Stimulated activated CD8-positive, alpha-beta memory T cell treated with anti-CD3 and anti-CD28 coated beads, Interleukin-15, amount 100 ng/mL, for 1 hour (primary cell): ENCODE measurements at regions not wholly inside any gene's neighbourhood (a gene's known extent, or its start where the extent isn't known, plus 50 kb on each side); places are given as distances from the start of the nearest gene placed in this dataset.
"Not testable (repeated sequence)": the region's sequence is repeated elsewhere in the genome, so short reads cannot be mapped to it uniquely, and the experiment has no call there.

Source experiments
- DNase-seq: peaks from one replicate; pipeline ENCODE4 v3.0.0-alpha.2; 2020; ENCODE audit warnings: low read depth

DNA sequence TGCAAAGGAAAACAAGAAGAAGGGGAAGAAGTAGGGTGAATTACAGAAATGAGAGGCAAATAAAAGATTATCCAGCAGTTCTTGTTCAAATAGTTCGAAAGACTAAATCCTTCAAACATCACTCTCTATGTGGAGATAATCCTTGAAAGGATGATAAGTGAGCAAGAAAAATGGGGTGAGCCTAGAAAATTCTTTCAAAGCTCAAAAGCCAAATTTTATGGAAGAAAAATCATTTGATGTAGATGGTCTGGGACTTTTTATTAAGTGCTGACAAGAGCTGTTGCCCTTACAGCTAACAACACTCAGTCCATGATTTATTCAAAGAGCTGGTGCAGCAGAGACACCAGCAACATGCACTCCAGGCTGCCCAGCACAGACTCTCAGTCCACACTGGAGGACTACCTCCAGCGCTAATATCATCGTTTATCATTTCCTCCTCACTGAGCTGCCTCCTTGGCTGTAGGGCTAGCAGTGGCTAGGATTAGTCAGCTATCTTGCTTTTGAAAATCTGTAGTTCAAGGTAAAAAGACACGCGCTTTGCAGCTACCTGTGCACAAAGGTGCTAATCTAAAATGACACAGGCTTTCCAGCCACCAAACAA, 264.8 kb upstream of the KIF2A start:
- no peak for DNase-seq

DNA sequence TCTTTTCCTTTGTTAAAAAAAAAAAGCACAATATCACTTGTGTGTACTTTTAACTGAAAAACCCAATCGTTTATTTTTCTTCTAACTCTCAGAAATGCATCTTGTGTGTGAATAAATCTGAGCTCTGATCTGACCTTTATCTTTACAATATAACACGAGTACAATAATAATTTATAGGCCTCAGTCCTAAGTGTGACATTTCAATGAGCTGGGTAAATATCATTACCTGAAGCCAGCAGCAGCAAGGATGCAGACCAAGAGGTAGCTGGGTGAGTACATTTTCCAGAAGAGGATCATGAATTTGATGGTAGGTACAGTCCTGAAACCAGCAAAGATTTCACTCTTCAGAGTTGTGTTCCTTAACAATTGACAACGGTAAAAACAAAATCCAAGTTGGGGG, 264.0 kb upstream of the KIF2A start:
- no peak for DNase-seq

DNA sequence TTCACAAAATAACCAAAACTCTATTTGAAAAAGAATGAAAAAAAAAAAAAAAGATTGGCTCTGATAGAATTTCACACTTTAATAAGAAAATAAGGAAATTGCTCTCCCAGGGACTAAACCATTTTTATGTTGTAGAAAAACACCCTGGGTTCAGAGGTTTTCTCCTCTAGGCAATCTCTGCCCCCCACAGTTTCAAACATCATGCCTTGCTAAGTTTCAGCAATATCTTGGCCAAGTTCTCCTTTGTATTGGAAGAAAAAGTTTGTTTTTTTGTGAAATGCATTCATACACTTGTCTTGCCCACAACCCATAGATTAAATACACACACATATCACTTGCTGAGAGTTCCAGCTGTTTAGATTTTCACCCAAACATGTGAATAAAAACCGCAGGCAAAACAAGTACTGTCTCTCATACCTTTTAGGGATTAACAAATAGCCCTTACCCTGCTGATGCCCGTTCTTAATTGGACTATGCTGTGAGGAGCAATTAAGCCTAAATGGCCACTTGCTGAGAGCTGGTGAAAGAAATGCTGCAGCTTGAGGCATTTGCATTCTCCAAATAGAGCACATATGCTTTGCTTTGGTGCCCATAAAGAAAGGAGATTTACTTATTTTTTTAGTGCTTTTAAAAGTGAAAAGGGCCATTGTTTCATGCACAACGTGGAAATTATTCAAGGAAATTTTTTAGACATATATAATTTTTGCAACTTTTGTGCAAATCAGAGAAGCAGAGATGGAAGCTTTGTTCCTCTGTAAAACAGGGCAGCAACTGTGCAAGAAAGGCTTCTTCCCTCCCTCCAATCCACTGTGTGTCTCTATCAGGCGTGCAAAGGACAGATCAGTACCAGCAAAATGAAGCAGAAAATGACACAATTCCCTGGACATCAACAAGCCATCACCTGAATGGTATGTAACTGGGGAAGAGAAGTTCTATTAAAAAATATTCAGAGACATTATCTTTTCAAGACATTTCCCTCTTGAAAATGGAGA, 262.4 kb upstream of the KIF2A start:
- no peak for DNase-seq

DNA sequence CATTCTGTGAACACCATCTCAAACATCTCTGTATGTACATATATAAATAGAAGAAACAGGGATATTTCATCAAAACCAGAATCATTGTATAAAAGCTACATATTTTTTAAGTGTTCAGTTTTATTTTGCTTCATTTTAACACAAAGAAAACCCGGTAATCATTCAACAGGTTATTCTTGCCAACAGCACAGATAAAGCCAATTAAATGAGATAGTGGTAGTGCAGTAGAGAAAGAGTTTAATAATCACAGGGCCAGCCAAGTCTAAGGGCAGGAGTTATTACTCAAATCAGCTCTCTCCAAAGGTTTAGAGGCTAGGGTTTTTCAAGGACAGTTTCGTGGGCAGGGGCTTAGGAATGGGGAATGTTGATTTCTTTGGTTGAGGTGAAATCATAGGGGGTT, 261.0 kb upstream of the KIF2A start:
- DNase-seq: no peak

DNA sequence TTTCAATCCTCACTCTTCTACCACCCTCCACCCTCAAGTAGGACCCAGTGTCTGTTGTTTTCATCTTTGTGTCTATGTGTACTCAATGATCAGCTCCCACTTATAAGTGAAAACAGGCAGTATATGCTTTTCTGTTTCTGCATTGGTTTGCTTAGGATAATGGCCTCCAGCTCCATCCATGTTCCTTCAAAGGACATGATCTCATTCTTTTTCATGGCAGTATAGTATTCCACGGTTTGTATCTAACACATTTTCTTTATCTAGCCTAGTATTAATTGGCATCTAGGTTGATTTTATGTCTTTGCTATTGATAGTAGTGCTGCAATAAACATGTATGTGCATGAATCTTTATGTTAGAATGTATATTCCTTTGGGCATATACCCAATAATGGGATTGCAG, 259.8 kb upstream of the KIF2A start:
- DNase-seq: no peak

DNA sequence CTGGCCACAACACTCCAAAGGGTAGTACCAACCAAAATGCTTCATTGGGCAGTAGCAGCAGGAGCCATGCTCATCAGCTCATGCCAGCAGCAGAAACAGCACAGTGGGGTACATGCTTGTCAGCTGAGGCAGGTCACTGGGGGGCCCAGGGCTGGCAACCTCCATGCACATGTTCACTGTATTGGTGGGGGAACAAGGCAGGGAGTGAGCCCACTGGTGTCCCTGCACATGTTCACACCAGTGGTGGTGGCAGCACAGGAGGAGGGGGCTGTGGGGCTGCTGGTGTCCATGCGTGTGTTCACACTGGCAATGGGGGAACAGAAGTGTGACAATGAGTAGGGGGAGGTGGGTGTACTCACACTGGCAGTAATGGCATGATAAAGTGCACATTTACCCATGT, 254.3 kb upstream of the KIF2A start:
- DNase-seq: no peak

DNA sequence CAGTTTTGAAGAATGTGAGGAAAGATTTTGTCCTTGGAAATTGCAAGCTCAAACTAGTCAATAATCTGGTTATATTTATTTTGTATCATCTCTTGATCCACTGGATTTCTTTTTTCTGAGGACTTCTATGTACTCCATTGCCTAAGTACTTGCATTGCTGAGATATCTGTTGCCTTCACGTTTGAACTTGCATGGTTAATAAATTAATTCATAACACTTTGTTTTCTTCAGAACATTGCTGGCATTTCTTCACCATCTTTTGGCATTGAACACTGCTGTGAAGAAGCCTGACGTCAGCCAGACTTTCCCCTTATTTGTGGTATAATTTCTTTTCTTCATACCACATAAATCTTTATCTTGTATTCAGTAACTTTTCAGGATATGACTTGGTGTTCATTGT, 246.0 kb upstream of the KIF2A start:
- DNase-seq: no peak

DNA sequence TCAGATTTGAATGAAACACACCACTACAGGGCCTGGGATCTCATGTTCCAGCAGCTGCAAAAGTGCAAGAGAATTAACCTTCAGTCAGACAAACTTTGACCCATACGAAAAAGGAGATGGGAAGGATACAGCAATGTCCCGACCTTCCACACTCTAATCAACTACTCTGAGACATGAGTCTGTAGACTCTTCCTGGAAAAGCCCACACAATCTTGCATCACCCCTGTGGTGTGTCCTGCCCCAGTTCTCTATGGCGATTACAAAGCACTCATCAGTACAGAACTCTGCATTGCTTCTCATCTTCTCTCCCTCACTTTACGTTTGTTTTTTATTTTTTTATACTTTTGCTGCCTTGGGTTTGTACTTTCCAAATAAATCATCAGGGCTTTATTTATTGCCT, 241.0 kb upstream of the KIF2A start:
- no peak for DNase-seq

DNA sequence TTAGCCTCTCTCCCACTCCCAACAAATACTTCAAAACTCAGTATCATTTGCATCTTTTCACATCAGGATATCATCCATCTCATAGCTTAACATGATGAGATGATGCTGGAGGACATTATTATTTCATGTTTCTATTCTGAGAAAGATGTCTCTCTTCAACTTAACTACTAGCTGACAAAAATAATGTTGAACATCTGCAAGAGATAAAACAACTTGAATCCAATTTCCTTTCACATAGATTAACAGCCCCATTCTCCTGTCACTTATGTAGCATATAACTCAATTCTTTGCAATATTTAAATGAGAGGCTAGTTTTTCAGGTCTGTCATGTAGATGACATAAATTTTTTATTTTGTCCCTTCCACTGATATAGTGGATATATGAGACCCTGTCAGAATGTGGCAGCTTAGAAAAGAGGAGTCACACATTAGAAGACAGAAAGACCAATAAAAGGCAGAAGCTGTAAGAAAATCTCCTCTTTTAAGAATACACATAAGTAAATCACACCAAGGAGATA, 239.2 kb upstream of the KIF2A start:
- DNase-seq: no peak

DNA sequence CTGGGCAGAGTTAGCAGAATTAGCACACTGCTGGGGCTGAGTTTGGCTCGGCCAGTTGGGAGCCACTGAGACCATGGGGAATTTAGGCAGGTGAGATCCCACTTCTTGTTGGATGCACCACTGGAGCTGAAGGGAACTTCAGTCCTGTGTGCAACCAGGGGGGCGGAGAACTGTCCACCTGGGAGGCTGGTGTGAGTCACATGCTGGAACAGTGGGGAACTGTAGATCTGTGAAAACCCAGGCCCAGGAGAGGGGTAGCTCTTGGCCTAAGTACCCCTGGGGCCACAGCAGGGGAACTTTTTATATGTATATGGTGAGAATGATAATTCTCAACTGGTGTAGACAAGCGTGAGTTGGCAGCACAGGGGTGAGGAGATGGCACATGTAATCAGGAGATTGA, 237.5 kb upstream of the KIF2A start:
- DNase-seq: no peak

DNA sequence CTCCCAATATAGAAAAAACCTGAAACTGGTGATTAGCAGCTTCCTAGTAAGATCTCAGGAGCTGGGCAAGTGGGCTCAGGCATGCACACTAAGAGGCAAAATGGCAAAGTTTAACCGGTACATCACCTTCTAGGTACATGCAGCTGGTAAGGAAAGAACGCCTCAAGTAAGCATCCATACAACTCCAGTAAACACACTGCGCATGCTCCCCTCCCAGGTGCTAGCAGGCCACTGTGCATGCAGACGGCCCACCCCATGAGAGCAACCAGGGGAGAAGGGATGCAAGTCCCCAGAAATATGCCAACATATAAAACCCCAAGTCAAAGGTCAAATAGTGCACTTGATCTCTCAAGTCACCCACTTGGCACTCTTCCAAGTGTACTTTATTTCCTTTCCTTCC, 228.6 kb upstream of the KIF2A start:
- no peak for DNase-seq

DNA sequence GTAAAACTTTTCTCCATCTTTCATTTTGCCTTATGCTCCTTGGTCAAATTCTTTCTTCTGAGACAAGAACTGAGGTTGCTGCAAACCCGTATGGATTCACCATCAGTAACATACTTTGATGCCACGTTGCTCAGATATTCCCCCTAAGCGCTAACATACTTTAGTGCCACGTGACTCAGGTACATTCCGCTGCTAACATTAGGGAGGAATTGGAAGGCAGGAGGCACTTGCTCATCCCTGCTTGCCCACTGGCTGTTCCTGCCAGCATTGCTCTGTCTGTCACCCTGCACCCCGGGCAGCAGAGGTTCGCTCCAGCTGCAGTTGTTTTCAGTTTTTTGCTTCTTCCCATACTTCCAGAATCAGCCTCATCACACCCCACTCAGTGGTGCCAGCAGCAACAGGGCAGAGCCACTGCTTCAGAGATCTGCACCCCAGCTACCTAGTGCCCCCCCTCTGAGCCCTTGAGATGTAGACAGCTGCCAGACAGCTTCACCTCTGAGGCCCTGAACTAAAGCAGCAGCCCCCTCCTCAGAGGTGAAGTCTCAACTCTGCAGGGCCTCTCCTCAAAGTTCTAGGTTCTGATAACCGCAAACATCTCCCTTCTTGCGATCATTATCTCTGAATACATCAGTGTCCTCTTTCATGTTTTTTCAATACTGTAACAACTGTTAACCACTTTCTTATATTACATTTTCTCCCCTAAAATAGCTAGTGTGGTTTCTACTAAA, 228.0 kb upstream of the KIF2A start:
- DNase-seq: no peak

DNA sequence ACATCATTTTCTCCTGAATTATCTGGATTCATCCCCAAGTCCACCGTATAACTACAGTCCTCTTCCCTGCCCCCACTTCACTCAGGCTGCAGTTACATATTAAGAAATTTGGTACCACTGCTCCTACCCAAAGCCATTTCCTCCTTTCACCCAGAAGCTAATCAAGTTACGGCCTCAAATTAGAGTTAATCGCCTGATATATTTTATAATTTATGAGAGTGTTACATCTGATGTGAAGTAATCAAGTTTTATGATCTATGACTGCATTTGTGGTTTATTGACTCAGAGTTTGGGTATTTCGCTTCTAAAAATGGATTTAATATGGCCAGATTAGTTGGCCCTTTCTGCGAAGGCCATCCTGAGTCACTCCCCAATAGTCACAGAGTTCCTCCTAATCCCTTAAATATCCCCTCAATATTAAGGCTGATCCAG, 223.6 kb upstream of the KIF2A start:
- DNase-seq: no peak

DNA sequence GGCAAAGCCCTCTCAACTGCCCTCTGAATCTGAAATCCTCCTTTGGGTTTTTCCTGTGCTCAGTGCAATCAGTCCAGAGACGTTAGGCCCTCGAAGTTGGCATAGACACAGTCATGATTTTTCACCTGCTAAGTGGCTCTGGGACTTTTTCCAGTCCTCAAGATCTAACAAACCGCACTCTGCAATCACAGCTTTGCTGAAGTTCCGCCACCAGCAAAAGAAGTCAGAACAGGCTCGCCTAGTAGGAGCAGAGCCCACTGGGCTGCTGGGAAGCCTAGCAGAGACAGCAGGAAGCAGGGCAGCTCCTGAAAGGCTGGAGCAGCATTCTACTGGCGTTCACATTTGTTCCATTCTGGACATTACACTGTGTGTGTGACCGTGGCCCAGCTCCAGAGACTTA, 222.8 kb upstream of the KIF2A start:
- no peak for DNase-seq

DNA sequence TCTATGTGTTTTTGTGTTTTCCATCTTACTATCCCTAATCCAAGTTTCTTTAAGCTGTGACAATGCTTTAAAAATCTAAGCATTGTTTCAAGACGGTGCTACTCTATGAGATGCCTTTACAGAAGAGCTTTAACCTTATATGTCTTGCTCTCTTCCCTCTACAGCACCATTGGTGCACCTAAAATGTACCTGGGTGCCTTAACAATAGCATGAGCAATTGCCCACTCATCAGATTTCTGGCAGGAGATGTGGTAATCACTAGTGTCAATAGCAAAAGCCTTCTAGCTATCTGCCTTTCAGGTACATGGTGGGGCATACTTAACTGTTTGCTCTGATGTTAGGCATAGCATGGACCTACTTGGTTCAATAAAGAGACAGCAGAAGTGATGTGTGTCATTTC, 222.3 kb upstream of the KIF2A start:
- DNase-seq: no peak

DNA sequence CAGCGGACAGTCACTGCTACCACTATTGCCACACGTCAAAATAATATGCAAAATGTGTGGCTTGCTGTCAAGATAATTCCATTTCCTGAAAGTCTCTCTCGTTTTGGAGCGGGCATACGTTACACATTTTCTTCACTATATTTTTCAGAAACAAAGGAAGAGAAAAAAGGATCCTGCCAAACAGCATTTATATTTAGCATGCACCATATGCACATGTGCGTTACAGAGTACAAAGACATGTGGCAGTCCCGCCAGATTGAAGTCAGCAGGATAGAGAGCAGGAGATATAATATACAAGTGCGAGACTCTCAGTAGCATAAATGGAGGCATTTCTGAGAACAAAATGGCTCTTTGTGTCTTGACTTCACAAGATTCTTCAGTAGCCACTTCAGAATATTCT, 221.6 kb upstream of the KIF2A start:
- DNase-seq: no peak

DNA sequence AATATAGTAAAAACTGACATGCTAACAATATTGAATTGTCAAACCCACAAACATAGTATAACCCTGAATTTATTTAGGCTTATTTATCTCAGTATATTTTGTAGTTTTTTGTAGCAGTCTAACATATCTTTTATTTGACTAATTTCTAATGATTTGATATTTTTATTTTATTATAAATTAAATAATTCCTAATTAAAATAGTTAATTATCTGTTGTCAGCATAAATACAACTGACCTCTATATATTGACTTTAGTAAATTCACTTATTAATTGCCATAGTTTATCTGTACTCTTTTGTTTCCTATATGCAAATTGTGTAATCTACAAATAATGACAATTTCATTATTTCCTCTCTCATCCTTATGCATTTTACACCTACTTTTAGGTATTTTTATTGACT, 215.1 kb upstream of the KIF2A start:
- no peak for DNase-seq

DNA sequence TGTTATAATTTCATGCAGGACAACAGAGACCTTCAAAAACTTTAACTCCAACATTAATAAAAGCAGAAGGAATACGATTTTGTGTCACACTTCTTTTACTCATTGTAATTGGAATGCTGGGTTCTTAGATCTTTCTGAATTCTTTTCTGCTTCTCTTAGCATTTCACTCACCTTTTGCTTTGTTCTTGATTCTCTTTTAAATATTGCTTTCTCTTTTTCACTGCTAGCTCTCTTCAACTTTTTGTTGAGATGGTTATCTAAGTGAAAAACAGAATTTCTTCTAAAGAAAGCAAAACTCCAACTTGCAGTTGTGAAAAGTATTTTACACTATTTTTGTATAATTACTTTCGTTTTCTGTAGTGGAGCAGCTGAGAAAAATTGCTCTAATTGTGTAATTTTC, 212.6 kb upstream of the KIF2A start:
- DNase-seq: no peak

DNA sequence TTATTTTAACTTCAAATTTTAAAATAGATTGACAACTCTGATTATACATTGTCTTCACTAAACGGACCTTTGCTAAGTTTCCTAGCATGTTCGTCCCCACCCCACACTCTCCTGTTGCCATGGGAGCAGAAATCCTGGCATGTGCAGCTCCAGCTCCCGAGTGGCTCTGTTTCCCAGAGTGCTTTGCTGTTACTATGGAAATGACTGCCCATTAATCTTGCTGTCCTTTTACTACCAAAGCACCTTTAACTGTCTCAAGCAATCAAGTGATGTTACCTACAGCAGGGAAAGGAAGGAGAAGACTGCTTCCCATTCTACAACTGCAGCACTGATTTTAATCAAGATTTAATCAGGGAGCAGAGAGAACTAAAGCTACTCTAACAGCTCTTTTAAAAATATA, 212.0 kb upstream of the KIF2A start:
- no peak for DNase-seq

DNA sequence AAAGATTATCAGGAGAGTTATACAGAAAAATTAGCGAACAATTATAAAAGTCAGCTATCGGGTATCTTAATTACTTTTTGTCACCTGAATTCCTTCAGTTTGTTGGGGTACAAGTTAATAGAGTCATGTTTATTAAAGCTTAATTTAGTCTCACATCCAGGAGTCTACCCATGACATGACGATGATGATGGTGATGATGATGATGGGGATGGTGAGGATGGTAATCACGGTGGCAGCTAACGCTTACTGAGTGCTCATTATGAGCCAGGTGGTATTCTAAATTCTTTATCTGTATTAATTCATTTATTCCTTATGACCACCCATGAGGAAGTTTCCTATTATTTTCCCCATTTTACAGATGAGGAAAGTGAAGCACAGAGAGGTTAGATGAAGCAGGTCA, 208.6 kb upstream of the KIF2A start:
- no peak for DNase-seq

DNA sequence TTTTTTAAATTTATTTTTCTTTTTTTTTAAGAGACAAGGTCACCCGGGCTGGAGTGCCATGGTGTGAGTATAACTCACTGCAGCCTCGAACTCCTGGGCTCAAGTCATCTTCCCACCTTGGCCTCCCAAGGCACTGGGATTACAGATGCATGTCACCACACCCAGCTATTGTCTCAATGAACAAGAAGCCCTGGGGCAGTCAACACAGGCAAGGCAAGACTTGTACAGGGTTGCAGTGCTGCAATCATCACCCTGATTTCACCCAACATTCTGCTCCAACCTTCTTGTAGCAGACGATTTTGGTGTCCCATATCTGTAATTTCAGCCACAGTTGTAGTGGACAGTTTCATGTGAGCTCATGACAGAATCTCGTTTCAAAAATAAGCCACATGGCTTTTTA, 205.8 kb upstream of the KIF2A start:
- DNase-seq: no peak

DNA sequence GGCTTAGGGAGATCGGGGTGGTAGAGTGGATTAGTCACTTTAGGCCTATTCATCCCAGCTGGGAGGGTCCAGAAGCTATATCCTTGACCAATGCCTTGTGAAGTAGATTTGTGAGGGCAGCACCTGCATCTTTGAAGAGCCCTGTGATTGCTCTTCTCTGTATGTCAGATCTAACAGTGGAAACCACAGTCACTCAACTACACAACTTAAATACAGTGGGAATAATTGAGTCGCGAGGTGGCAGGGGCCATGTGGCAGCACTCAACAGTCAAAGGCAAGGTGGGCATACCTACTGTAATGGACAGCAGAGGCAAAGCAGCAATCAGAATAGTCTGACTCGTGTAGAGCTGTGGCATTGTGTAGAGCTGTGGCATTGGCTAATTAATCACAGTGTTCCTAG, 202.1 kb upstream of the KIF2A start:
- DNase-seq: not testable (repeated sequence)

DNA sequence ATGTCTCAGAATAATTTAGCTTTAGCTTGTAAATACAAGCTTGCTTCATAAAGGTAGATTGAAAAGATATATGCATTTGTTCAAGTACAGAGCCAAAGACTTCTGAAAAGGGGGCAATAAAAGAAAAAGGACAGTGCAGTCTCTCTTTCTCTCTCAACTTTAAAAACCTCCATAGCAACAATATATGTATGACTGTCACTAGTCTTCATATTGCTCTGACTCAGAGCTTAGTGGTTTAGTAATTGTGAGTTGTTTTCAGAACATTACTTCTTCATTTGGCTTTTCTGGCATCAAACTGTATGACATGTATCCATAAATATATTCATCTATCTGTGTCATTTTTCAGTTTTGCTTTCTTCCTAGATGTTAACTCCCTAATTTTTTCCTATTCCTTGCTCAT, 194.6 kb upstream of the KIF2A start:
- no peak for DNase-seq
